Gastrocnemius medialis (tissue), 4 donors: ENCODE measurements at regions not wholly inside any gene's neighbourhood (a gene's known extent, or its start where the extent isn't known, plus 50 kb on each side); places are given as distances from the start of the nearest gene placed in this dataset.

Experiments
- POLR2A ChIP-seq, 2 donors: fragments of 450-650 bp; IDR thresholded peaks; one replicate each; pipeline ENCODE4 v1.6.1; 2017; ENCODE audit warnings: antibody characterized with exemption in 2 of 2, mild to moderate bottlenecking in 2 of 2, moderate library complexity in 2 of 2
- TF ChIP-seq, protein P1 (sequence below), 5 experiments: fragments of 450-650 bp in 3 of 5; fragments of 200-600 bp in 2 of 5; sonication (generic) in 2 of 5; IDR thresholded peaks in 4 of 5; conservative IDR thresholded peaks in 1 of 5; 1 replicate in 4 of 5; 2 replicates in 1 of 5; pipeline ENCODE4 v1.5.1; 2016 to 2019; ENCODE audit warnings: antibody characterized with exemption in 5 of 5, mild to moderate bottlenecking in 3 of 5, moderate library complexity in 3 of 5

DNA sequence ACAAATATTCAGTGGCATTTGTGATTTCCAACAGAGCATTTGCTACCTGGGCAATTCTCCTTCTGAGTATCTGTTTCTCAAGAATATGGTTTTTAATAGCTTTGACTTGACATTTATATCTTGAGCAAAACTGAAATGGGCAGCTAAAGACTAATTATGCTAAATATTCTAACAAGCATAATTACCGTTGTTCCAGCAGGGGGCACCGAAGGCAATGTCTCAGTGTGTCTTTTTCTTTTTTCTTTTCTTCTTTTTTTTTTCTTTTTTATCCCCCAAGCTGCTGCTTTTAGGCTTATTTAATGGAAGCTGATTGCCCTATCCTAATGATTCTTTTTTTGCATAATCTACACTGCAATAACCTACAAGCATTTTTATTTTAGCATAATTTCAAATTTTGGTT, 138.9 kb upstream of the NABP1 start:
- TF ChIP-seq, protein P1, sequence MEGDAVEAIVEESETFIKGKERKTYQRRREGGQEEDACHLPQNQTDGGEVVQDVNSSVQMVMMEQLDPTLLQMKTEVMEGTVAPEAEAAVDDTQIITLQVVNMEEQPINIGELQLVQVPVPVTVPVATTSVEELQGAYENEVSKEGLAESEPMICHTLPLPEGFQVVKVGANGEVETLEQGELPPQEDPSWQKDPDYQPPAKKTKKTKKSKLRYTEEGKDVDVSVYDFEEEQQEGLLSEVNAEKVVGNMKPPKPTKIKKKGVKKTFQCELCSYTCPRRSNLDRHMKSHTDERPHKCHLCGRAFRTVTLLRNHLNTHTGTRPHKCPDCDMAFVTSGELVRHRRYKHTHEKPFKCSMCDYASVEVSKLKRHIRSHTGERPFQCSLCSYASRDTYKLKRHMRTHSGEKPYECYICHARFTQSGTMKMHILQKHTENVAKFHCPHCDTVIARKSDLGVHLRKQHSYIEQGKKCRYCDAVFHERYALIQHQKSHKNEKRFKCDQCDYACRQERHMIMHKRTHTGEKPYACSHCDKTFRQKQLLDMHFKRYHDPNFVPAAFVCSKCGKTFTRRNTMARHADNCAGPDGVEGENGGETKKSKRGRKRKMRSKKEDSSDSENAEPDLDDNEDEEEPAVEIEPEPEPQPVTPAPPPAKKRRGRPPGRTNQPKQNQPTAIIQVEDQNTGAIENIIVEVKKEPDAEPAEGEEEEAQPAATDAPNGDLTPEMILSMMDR (IDR thresholded peaks at IDR 0.05 in 4 of 5, conservative IDR thresholded peaks at IDR 0.05 in 1 of 5): peak in 1 of 5 experiments; percentile 25
- TF ChIP-seq POLR2A (IDR thresholded peaks at IDR 0.05): no peak
